BLaER1 treated with 17β-estradiol and CSF1 and Interleukin-3, amounts not matched to agents 10 nM and 100 nM (cell line): ENCODE measurements at regions not wholly inside any gene's neighbourhood (a gene's known extent, or its start where the extent isn't known, plus 50 kb on each side); places are given as distances from the start of the nearest gene placed in this dataset.

Experiments used
- H3K27ac ChIP-seq, 11 experiments: shearing (Covaris generic); formaldehyde crosslinking; 2 replicates each; pipeline ENCODE4 v1.8.1; 2022
- H3K27me3 ChIP-seq, 11 experiments: shearing (Covaris generic); formaldehyde crosslinking; 2 replicates each; pipeline ENCODE4 v1.8.1; 2022
- H3K36me3 ChIP-seq, 11 experiments: shearing (Covaris generic); formaldehyde crosslinking; 2 replicates each; pipeline ENCODE4 v1.8.1; 2022
- H3K4me1 ChIP-seq, 10 experiments: shearing (Covaris generic); formaldehyde crosslinking; 2 replicates each; pipeline ENCODE4 v1.8.1; 2022
- H3K4me2 ChIP-seq, 11 experiments: shearing (Covaris generic); formaldehyde crosslinking; 2 replicates each; pipeline ENCODE4 v1.8.1; 2022
- H3K4me3 ChIP-seq, 10 experiments: shearing (Covaris generic); formaldehyde crosslinking; 2 replicates each; pipeline ENCODE4 v1.8.1; 2022
- H3K9ac ChIP-seq, 11 experiments: shearing (Covaris generic); formaldehyde crosslinking; 2 replicates each; pipeline ENCODE4 v1.8.1; 2022
- H3K9me3 ChIP-seq, 11 experiments: shearing (Covaris generic); formaldehyde crosslinking; replicated peaks in 1 of 11; 2 replicates each; pipeline ENCODE4 v1.8.1; 2022
- H4K20me1 ChIP-seq, 11 experiments: shearing (Covaris generic); formaldehyde crosslinking; 2 replicates each; pipeline ENCODE4 v1.8.1; 2022
- Cebpa-rat ChIP-seq, 11 experiments: shearing (Covaris generic); IDR thresholded peaks; 2 replicates each; pipeline ENCODE4 v1.8.1; 2022

DNA sequence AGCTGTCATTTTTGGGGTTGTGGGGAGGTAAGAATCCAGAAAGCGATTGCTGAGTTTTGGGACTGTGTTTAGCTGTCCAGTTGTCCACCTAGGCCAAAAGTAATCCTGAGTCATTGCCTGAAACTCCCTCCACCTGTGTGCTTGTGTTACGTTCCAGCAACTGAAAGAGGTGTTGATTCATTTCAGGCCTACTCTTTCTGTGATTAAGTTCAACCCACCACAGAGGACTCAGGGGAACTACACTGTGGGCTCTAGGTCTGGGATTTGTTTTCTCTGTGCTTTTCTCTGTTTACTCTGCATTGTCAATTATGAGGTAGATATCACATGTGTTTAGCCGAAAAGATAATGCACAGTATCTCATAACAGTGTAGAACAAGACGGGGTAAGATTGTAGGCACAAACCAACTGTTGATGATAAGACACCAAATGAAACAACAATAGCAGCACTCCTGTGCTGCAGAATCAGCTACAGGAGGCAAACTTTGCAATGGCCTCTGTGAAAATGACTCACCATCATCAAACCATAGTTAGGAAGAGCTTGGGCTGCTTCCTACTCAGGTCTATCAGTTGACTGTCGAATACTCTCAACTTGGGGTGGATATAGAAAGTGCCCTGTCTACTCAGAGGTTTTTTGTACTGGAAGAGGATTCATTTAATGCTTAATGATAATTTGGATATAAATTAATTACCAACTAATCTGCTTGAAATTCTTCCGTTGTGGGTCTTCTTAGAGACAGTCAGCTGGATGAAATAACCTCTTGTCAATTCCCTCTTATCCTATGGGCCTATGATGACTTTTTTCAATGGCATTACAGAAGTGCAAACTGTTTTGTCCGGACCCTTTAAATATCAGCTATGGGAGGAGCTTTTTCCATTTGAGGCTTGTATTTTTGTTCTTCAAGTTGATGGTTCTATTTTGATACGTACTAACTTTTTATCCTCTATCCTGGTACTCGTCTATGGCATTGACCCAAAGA is 385.9 kb downstream of the BMP4 start:
- no peak overlapping the region for H3K9ac ChIP-seq
- no peaks in the 10 kb centered on the region for H3K9me3 ChIP-seq
- H4K20me1 ChIP-seq = no peaks in the 10 kb centered on the region
- no peaks in the 10 kb centered on the region for H3K36me3 ChIP-seq
- H3K4me1 ChIP-seq = no peaks in the 10 kb centered on the region; a peak in 1 of 20 replicates
- no peaks in the 10 kb centered on the region for H3K27me3 ChIP-seq
- no peak overlapping the region for H3K27ac ChIP-seq
- no peak for TF ChIP-seq Cebpa-rat (IDR thresholded peaks at IDR 0.05)
- no peak overlapping the region for H3K4me2 ChIP-seq
- H3K4me3 ChIP-seq = no peak overlapping the region

DNA sequence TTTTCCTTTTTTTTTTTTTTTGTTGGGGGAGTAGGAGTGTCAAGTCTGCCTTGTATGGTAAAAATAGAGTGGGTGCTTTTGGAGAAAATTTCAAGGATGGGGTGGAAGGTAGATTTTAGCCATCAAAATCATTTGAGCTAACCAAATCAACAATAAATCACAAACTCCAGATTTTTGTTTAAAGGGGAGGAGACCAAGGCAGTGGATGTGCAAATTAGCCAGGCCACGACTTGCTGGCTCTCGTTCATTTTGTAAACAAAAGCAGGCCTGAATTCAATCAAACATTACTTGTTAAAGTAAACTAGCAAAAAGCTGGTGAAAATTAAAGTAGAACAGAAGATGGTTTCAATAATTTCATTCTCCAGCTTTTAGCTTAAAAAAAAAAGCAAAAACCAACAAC is 387.2 kb downstream of the BMP4 start:
- no peaks in the 10 kb centered on the region for H3K27me3 ChIP-seq
- H3K9me3 ChIP-seq = no peaks in the 10 kb centered on the region; a peak in 1 of 22 replicates
- no peak overlapping the region for H3K4me3 ChIP-seq
- no peak overlapping the region for H3K27ac ChIP-seq
- no peak for TF ChIP-seq Cebpa-rat (IDR thresholded peaks at IDR 0.05)
- H4K20me1 ChIP-seq = no peaks in the 10 kb centered on the region
- peaks cover 0 to 7% (median 2%) of the 10 kb centered on the region in 10 experiments; a peak in 6 of 20 replicates for H3K4me1 ChIP-seq
- no peak overlapping the region for H3K4me2 ChIP-seq
- H3K36me3 ChIP-seq = no peaks in the 10 kb centered on the region
- H3K9ac ChIP-seq = no peak overlapping the region

DNA sequence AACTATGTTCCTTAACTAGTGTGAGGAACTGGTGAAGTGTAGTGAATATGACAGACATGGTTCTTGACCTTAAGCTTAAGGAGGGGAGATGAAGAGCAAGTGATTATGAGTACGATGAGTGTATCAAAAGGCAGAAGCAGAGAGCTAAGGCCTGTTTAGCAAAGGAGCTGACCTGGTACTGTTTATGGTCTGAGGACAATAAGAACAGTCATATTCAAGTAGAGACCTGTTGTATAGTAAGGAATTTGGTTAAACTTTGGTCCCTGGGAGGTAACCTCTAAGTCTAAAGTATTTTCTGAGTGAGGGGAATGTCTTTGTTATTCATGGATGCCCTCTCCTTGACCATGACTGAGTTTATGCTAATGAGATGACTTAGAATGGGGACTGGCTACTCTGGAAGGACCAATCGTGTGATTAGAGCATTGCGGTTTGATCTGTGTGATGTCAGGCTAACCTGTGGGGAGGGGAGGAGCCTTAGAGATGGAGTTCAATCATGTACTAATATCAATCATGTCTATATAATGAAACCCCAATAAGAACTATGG is 389.3 kb downstream of the BMP4 start:
- no peak overlapping the region for H3K4me3 ChIP-seq
- H3K4me1 ChIP-seq = peaks cover 0 to 9% (median 2%) of the 10 kb centered on the region in 10 experiments; a peak in 6 of 20 replicates
- peaks cover under 1 to 15% (median 7%) of the 10 kb centered on the region in 11 experiments; a peak in 11 of 22 replicates for H3K9me3 ChIP-seq
- no peak overlapping the region for H3K9ac ChIP-seq
- no peak overlapping the region for H3K4me2 ChIP-seq
- no peaks in the 10 kb centered on the region for H4K20me1 ChIP-seq
- H3K27me3 ChIP-seq = no peaks in the 10 kb centered on the region
- H3K36me3 ChIP-seq = no peaks in the 10 kb centered on the region
- H3K27ac ChIP-seq = no peak overlapping the region
- no peak for TF ChIP-seq Cebpa-rat (IDR thresholded peaks at IDR 0.05)

DNA sequence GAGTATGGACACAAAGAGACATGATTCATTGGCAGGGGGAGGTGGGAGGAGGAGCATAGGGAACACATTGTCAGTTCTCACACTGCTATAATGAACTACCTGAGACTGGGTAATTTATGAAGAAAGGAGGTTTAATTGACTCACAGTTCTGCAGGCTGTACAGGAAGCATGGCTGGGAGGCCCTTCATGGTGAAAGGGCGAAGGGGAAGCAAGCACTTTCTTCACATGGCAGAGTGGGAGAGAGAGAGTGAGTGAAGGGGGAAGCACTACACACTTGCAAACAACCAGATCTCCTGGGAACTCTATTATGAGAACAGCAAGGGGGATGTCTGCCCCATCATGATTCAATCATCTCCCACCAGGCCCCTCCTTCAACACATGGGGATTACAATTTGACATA is 391.8 kb downstream of the BMP4 start:
- H3K9me3 ChIP-seq = peaks cover 8 to 33% (median 20%) of the 10 kb centered on the region in 11 experiments; a peak in 18 of 22 replicates
- no peak for TF ChIP-seq Cebpa-rat (IDR thresholded peaks at IDR 0.05)
- no peak overlapping the region for H3K27ac ChIP-seq
- H3K4me3 ChIP-seq = no peak overlapping the region
- no peak overlapping the region for H3K9ac ChIP-seq
- no peaks in the 10 kb centered on the region for H4K20me1 ChIP-seq
- H3K4me1 ChIP-seq = peaks cover 0 to 9% (median 2%) of the 10 kb centered on the region in 10 experiments; a peak in 6 of 20 replicates
- no peaks in the 10 kb centered on the region for H3K36me3 ChIP-seq
- H3K27me3 ChIP-seq = no peaks in the 10 kb centered on the region
- peak overlapping the region in 5 of 11 experiments; percentile 4 to 24 (median 5); a peak in 3 of 22 replicates for H3K4me2 ChIP-seq

DNA sequence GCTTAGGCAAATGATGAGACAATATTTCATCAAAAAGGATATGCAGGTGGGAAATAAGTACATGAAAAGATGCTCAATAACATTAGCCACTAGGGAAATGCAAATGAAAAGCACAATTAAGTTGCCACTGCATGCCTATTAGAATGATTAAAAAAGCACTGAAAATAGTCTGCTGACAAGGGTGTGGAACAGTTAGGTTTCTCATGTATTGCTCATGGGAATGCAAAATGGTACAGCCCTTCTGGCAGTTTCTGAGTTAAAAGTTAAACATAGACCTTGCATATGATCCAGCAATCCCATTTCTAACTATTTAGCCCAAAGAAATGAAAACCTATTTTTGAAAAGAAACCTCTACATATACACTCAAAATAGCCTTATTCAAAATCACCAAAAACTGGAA is 393.0 kb downstream of the BMP4 start:
- Histone ChIP-seq H3K27ac (no peak overlapping the region), H3K4me3 (no peak overlapping the region)
- TF ChIP-seq Cebpa-rat (IDR thresholded peaks at IDR 0.05) = no peak

DNA sequence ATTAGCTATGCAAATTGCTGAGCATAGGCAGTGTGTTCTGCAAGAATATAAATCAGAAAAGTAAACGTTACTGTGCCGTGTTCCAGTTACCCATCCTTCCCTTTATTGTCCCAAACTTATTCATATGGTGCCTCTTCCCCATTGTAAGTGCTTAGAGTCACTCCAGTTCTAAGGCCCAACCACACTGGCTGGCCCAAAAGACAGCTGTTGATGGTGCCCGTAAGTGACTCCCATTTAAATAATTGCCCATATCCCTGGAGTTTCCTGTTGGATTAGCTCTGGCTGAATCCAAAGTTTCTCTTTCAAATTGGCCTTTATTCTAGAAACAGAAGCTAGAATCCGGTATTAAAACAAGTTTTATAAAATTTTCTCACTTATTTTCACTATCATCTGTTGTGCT is 400.1 kb upstream of the DDHD1 start:
- H3K27me3 ChIP-seq = no peaks in the 10 kb centered on the region
- TF ChIP-seq Cebpa-rat (IDR thresholded peaks at IDR 0.05) = no peak
- no peaks in the 10 kb centered on the region for H3K9me3 ChIP-seq
- no peak overlapping the region for H3K4me3 ChIP-seq
- H3K36me3 ChIP-seq = no peaks in the 10 kb centered on the region
- H3K4me1 ChIP-seq = no peaks in the 10 kb centered on the region
- H4K20me1 ChIP-seq = no peaks in the 10 kb centered on the region
- H3K9ac ChIP-seq = no peak overlapping the region
- no peak overlapping the region for H3K4me2 ChIP-seq
- H3K27ac ChIP-seq = no peak overlapping the region

More for the DNA sequence above, 393.0 kb downstream of the BMP4 start:
- peaks cover 0 to 9% (median 2%) of the 10 kb centered on the region in 10 experiments; a peak in 6 of 20 replicates for H3K4me1 ChIP-seq
- no peaks in the 10 kb centered on the region for H4K20me1 ChIP-seq
- no peaks in the 10 kb centered on the region for H3K27me3 ChIP-seq
- no peaks in the 10 kb centered on the region for H3K36me3 ChIP-seq
- H3K9me3 ChIP-seq = peaks cover 8 to 33% (median 20%) of the 10 kb centered on the region in 11 experiments; a peak in 18 of 22 replicates
- H3K4me2 ChIP-seq = no peak overlapping the region
- no peak overlapping the region for H3K9ac ChIP-seq

DNA sequence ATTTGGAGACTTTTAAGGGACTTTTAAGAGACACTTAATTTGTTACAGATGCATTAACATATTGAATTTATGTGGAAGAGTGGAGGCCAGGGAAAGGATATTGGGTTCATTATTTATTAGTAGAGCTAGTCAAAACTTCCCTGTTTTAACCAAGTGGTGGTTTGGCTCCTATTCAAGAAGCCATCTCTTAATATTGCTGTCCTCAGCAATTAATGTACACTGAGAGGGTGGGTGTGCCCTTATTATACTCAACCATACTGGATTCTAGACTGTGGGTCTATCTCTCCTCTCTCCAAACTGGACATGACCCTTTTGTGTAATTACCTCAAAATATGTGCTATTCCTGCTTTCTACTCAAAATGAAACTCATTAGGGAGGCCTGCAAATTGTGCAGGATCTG is 398.7 kb upstream of the DDHD1 start:
- Histone ChIP-seq H3K36me3 (no peaks in the 10 kb centered on the region), H3K4me1 (no peaks in the 10 kb centered on the region), H3K9ac (no peak overlapping the region), H3K27me3 (no peaks in the 10 kb centered on the region), H3K4me2 (no peak overlapping the region), H3K9me3 (no peaks in the 10 kb centered on the region), H3K27ac (no peak overlapping the region), H4K20me1 (no peaks in the 10 kb centered on the region), H3K4me3 (no peak overlapping the region)
- TF ChIP-seq Cebpa-rat (IDR thresholded peaks at IDR 0.05) = no peak

DNA sequence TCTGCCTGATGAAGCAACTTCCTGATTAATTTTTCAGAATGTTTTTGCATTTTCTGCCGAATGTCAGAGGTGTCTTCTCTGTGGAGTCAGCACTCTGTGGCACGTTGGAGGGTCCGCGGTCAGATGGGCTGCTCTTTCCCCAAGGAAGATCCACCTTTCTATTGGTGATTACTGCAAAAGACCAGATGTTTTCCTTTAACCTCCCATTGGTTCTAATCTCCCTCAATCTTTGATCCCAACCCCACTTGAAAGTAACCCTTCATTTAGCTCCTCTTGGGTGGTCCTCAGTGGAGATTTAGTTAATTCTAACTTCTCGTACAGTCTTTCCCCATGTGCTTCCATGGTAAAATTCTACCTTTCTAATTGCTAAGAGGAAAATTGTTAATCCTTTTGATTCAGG is 397.7 kb upstream of the DDHD1 start:
- H3K4me2 ChIP-seq = no peak overlapping the region
- H4K20me1 ChIP-seq = no peaks in the 10 kb centered on the region
- H3K9me3 ChIP-seq = no peaks in the 10 kb centered on the region
- no peaks in the 10 kb centered on the region for H3K36me3 ChIP-seq
- H3K4me3 ChIP-seq = no peak overlapping the region
- no peak overlapping the region for H3K27ac ChIP-seq
- no peak overlapping the region for H3K9ac ChIP-seq
- no peaks in the 10 kb centered on the region for H3K27me3 ChIP-seq
- no peaks in the 10 kb centered on the region for H3K4me1 ChIP-seq
- no peak for TF ChIP-seq Cebpa-rat (IDR thresholded peaks at IDR 0.05)

DNA sequence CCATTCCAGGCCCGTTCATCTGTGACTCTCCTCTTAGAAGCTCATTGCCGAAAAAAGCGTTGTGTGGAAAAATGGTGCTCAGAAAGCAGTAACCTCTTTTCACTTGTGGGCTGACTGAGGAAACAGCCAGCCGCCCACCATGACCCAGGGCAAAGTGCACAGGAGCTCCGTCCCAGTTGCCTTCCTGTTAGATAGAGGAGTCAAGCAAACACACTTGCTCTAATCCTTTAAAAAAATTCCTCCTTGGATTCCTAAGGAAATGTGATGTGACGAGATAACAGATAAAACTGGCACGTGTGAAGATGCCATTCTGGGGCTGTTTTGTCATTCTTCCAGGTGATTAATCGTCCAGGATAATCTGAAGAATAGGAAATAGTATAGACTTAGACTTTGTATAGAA is 396.8 kb upstream of the DDHD1 start:
- H3K4me1 ChIP-seq = no peaks in the 10 kb centered on the region
- no peaks in the 10 kb centered on the region for H4K20me1 ChIP-seq
- H3K27ac ChIP-seq = no peak overlapping the region
- H3K9me3 ChIP-seq = no peaks in the 10 kb centered on the region
- no peak overlapping the region for H3K4me3 ChIP-seq
- no peaks in the 10 kb centered on the region for H3K36me3 ChIP-seq
- 0 out of 22 replicates have a peak overlapping the region, but pooled peaks of 1 of the 11 experiments have one; percentile 11 for H3K4me2 ChIP-seq
- no peaks in the 10 kb centered on the region for H3K27me3 ChIP-seq
- H3K9ac ChIP-seq = no peak overlapping the region
- TF ChIP-seq Cebpa-rat (IDR thresholded peaks at IDR 0.05) = no peak
